Esophagus squamous epithelium (tissue), 5 donors: ENCODE measurements at regions not wholly inside any gene's neighbourhood (a gene's known extent, or its start where the extent isn't known, plus 50 kb on each side); places are given as distances from the start of the nearest gene placed in this dataset.

Source experiments
- DNase-seq: peaks from one replicate; lab custom pipeline; 2025; lab: John Stamatoyannopoulos, UW
- H3K27ac ChIP-seq, 4 donors: fragments of 200-600 bp; sonication (generic); one replicate each; pipeline ENCODE4 v1.5.1; 2016 to 2019; ENCODE audit warnings: mild to moderate bottlenecking in 1 of 4
- H3K27me3 ChIP-seq, 4 donors: fragments of 200-600 bp; sonication (generic); 1 replicate in 3 of 4; 2 replicates in 1 of 4; pipeline versions ENCODE4 v1.5.1 to v1.6.0; 2017 to 2021; ENCODE audit warnings: antibody characterized with exemption in 1 of 4
- H3K36me3 ChIP-seq, 3 donors: fragments of 200-600 bp; sonication (generic); one replicate each; pipeline ENCODE4 v1.5.1; 2016 to 2019
- H3K4me1 ChIP-seq, 3 donors: fragments of 200-600 bp; sonication (generic); one replicate each; pipeline ENCODE4 v1.5.1; 2017 to 2019
- H3K4me3 ChIP-seq, 4 donors: fragments of 200-600 bp; sonication (generic); 1 replicate in 3 of 4; 2 replicates in 1 of 4; pipeline ENCODE4 v1.5.1; 2016 to 2019; ENCODE audit warnings: mild to moderate bottlenecking in 2 of 4, moderate library complexity in 1 of 4
- H3K9me3 ChIP-seq, 3 donors: fragments of 200-600 bp; sonication (generic); one replicate each; pipeline ENCODE4 v1.5.1; 2016 to 2019
- POLR2A ChIP-seq, 4 donors: fragments of 450-650 bp; IDR thresholded peaks; one replicate each; pipeline ENCODE4 v1.6.1; 2017; ENCODE audit warnings: antibody characterized with exemption in 4 of 4, mild to moderate bottlenecking in 4 of 4, moderate library complexity in 3 of 4
- WGBS, 2 donors: methylation state at CpG; one replicate each; pipeline ENCODE4 v1.1.5; 2018; 5-methylcytosine and 5-hydroxymethylcytosine counted together
- intact Hi-C: fragments of 100-400 bp; cut with DNase I; formaldehyde crosslinking; loops from one replicate; pipeline ENCODE4 v1.15.0; 2022
- TF ChIP-seq, protein P1 (sequence below), 6 experiments: fragments of 450-650 bp in 4 of 6; fragments of 200-600 bp in 2 of 6; sonication (generic) in 2 of 6; IDR thresholded peaks; one replicate each; pipeline ENCODE4 v1.5.1; 2016 to 2019; ENCODE audit warnings: antibody characterized with exemption in 6 of 6, mild to moderate bottlenecking in 4 of 6, moderate library complexity in 4 of 6
- donor health status: DM: yes; HTN: yes; CAD: no.

DNA sequence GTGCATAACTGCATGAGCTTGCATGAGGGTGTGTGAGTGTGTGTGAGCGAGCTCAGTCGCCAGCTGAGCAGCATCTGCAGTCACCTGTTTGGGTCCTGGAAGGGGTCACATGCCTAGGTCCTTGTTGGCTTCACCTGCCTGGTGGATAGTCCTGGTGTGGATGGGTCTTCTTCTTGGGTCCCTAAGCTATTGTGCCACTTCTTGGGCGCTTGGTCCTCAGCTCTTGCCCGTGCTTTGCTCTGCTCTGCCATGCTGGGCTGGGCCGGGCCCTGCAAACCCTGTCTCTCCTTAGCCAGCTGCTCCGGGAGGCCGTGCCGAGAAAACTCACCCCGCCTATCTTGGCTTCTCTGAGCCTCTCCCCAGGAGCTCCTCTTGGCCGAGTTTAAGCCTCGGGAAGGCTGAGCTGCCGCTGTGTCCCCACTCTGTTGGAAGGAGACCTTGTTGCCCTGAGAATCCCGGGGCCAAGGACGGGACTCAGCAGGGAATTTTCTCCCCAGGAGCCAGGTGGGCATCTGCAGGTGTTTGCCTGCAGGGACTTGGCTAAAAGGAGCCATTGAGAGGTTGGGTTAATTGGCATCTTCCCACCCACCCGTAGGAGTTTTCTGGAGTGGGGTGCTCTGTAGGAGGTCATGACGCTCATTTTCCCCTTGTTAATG, 300.8 kb downstream of the NDUFA10 start:
- peaks cover 0 to 21% (median 0%) of the 10 kb centered on the region in 3 donors for H3K4me1 ChIP-seq
- no peaks in the 10 kb centered on the region for H3K9me3 ChIP-seq
- TF ChIP-seq, protein P1, sequence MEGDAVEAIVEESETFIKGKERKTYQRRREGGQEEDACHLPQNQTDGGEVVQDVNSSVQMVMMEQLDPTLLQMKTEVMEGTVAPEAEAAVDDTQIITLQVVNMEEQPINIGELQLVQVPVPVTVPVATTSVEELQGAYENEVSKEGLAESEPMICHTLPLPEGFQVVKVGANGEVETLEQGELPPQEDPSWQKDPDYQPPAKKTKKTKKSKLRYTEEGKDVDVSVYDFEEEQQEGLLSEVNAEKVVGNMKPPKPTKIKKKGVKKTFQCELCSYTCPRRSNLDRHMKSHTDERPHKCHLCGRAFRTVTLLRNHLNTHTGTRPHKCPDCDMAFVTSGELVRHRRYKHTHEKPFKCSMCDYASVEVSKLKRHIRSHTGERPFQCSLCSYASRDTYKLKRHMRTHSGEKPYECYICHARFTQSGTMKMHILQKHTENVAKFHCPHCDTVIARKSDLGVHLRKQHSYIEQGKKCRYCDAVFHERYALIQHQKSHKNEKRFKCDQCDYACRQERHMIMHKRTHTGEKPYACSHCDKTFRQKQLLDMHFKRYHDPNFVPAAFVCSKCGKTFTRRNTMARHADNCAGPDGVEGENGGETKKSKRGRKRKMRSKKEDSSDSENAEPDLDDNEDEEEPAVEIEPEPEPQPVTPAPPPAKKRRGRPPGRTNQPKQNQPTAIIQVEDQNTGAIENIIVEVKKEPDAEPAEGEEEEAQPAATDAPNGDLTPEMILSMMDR (IDR thresholded peaks at IDR 0.05), result no peak
- TF ChIP-seq POLR2A (IDR thresholded peaks at IDR 0.05), result no peak
- no peak overlapping the region for H3K4me3 ChIP-seq
- no peak for DNase-seq
- WGBS, 2 donors, result 33 to 66% methylated on average over 1 to 4 of the region's 16 CpGs
- no peaks in the 10 kb centered on the region for H3K36me3 ChIP-seq
- peaks cover 0 to 11% (median 0%) of the 10 kb centered on the region in 4 donors for H3K27me3 ChIP-seq
- intact Hi-C loops, result no loop called here
- H3K27ac ChIP-seq, result no peak overlapping the region

DNA sequence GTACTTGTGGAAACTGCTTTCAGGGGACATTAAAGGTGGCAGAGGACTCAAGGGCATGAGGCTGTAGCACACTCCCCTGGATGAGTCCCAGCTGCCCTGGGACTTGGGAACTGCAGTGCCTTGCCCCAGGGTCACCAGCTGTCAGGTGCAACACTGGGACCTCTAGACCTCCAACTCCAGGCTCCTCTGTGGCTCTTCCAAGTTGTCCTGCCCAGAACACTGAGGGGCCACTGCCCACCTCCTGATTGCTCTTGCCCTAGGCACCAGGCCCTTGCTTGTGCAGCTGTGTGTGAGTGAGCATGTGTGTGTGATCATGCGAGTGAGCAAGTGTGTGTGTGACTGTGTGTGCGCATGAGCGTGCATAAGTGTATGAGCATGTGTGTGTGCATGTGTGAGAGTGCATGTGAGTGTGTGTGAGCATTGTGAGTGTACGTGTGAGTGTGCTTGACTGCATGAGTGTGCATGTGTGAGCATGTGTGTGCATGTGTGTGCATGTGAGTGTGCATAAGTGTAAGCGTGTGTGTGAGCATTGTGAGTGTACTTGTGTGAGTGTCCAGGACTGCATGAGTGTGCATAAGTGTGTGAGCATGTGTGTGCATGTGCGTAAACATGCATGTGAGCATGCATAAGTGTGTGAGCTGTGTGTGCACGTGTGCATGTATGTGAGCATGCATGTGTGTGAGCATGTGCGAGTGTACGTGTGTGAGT, 301.5 kb downstream of the NDUFA10 start:
- no peaks in the 10 kb centered on the region for H3K36me3 ChIP-seq
- intact Hi-C loops, result no loop called here

DNA sequence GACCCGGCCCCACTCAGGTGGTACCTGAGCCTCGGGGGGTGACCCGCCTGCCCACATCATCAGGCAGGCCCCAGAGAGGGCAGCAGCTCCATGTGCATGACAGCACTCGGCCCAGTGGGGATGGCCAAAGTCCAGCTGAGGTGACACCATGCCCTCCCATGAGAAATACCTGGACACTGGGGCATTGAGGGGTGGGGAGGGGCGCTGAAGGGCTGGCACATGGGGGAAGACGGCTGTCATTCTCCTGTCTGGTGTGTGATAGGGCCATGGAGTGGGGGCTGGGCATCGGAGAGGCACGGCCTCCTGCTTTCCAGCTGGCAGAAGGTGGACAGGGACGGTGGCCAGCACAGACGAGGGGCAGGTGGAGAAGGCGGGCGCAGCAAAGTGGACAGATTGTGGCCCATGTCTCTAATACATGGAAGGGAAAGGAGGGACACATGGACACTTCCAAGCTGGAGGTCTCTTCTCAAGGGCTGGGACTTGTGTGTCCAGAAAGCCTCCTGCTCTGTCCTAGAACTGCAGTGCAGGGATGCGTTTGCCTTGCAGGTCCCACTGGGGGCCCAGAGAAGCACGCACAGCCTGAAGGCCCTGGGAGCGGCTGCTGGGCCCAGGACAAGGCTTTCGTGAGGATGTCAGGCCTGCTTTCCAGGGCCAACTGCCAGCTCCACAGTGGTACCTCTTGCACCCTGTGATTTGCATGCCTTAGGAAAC, 302.2 kb downstream of the NDUFA10 start:
- Histone ChIP-seq H3K27me3 (peaks cover 0 to 9% (median 0%) of the 10 kb centered on the region in 4 donors), H3K36me3 (no peaks in the 10 kb centered on the region), H3K27ac (no peak overlapping the region), H3K4me1 (peaks cover 0 to 21% (median 0%) of the 10 kb centered on the region in 3 donors), H3K9me3 (no peaks in the 10 kb centered on the region), H3K4me3 (no peak overlapping the region)
- WGBS, 2 donors, result 50 to 96% methylated on average over 1 to 4 of the region's 16 CpGs
- intact Hi-C loops, result no loop called here
- TF ChIP-seq POLR2A (IDR thresholded peaks at IDR 0.05), result no peak
- TF ChIP-seq, protein P1 (IDR thresholded peaks at IDR 0.05), result no peak
- DNase-seq, result no peak

More for the DNA sequence above, 301.5 kb downstream of the NDUFA10 start:
- Histone ChIP-seq H3K4me3 (no peak overlapping the region), H3K9me3 (no peaks in the 10 kb centered on the region), H3K27ac (no peak overlapping the region), H3K27me3 (peaks cover 0 to 11% (median 0%) of the 10 kb centered on the region in 4 donors), H3K4me1 (peaks cover 0 to 21% (median 0%) of the 10 kb centered on the region in 3 donors)
- WGBS, 2 donors, result 78 to 83% methylated on average over 7 to 8 of the region's 9 CpGs
- TF ChIP-seq POLR2A (IDR thresholded peaks at IDR 0.05), result no peak
- TF ChIP-seq, protein P1 (IDR thresholded peaks at IDR 0.05), result no peak
- DNase-seq, result no peak

DNA sequence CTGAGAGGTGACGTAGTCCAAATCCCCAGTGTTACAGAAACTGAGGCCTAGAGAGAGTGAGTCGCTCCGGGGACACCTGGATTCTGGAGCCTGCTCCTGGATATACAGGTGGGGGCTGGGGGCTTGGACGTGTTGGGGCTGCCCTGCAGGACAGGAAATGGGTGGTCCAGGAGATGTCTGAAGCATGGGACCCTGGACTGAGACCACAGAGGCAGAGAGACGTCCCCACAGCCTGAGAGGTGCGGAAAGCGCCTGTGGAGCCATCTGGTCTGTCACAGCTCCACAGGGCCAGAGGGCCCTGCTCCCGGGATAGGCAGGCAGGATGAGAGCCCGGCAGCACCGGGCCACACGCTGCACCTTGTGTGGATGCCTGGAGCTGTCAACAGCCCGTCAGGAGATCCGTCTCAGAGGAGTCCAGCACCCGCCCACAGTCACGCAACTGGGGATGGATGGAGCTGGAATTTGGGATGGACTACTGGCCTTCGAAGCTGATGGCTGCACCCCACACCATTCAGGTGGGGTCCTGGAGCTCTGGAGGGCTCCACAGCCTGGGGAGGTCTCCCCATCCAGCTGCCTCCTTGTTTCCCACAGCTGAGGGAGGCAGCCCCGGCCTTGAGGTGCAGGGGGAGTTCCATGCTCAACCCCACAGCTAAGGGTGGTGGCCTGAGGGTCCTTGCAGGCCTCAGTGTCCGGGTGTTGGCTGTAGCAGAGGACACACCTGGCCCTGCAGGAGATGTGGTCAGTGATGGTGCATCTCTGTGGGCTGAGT, 303.0 kb downstream of the NDUFA10 start:
- DNase-seq, result no peak
- H3K4me1 ChIP-seq, result peaks cover 0 to 28% (median 3%) of the 10 kb centered on the region in 3 donors
- WGBS, 2 donors, result 50% methylated on average over 1 of the region's 18 CpGs; no CpG with 5 or more reads in 1 of the 2 donors
- no peaks in the 10 kb centered on the region for H3K36me3 ChIP-seq
- H3K9me3 ChIP-seq, result no peaks in the 10 kb centered on the region
- H3K27ac ChIP-seq, result no peak overlapping the region
- TF ChIP-seq POLR2A (IDR thresholded peaks at IDR 0.05), result no peak
- TF ChIP-seq, protein P1 (IDR thresholded peaks at IDR 0.05), result no peak
- peaks cover 0 to 9% (median 0%) of the 10 kb centered on the region in 4 donors for H3K27me3 ChIP-seq
- H3K4me3 ChIP-seq, result no peak overlapping the region
- intact Hi-C loops, result no loop called here
